ENCODE measurements at regions not wholly inside any gene's neighbourhood (a gene's known extent, or its start where the extent isn't known, plus 50 kb on each side); places are given as distances from the start of the nearest gene placed in this dataset.

DNA sequence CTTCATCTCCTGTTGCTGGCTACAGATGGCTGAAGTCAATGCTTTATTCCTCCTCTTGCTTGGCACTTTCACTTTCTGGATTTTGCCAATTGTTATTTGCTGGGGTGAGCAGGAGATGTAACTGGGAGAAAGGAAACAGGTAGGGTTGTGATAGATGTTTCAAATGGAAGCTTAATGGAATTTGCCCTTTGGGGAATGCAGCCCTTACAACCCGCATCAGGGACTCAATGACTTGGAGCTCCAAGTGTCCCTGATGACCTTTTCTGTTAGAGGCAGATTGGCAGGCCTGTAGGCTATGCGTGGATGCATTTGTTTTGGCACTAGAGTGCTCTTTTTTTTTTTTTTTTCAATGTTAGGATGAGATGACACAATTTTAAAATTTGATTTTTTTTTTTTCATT, 219.9 kb upstream of the GLRA1 start:
- H3K4me3 ChIP-seq (ENCODE audit: low read depth, low read length) = no peak overlapping the region
- TF ChIP-seq, protein P1, sequence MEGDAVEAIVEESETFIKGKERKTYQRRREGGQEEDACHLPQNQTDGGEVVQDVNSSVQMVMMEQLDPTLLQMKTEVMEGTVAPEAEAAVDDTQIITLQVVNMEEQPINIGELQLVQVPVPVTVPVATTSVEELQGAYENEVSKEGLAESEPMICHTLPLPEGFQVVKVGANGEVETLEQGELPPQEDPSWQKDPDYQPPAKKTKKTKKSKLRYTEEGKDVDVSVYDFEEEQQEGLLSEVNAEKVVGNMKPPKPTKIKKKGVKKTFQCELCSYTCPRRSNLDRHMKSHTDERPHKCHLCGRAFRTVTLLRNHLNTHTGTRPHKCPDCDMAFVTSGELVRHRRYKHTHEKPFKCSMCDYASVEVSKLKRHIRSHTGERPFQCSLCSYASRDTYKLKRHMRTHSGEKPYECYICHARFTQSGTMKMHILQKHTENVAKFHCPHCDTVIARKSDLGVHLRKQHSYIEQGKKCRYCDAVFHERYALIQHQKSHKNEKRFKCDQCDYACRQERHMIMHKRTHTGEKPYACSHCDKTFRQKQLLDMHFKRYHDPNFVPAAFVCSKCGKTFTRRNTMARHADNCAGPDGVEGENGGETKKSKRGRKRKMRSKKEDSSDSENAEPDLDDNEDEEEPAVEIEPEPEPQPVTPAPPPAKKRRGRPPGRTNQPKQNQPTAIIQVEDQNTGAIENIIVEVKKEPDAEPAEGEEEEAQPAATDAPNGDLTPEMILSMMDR (conservative IDR thresholded peaks at IDR 0.05; ENCODE audit: low read depth, low read length) = no peak
- DNase-seq (ENCODE audit: low read depth) = no peak

DNA sequence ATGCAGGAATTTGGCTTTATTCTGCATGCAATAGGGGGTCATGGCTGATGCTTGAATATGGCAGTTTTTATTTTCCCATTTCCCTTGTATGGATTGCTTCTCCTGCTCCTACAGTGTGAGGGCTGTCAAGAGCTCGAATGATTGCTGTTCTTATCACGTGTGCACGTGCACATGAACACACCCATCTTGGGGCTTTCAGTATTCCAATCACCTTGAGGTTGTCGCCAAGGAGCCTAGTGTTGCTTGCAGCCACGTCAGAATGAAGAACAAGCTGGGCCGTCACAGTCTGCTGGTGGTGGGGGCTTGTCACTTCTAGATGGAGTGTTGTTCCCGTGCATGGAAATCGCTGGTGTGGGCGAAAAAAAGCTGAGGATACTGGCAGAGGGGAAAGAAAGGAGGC, 219.4 kb upstream of the GLRA1 start:
- H3K4me3 ChIP-seq (ENCODE audit: low read depth, low read length) = no peak overlapping the region
- DNase-seq (ENCODE audit: low read depth) = no peak
- TF ChIP-seq, protein P1 (conservative IDR thresholded peaks at IDR 0.05; ENCODE audit: low read depth, low read length) = no peak

DNA sequence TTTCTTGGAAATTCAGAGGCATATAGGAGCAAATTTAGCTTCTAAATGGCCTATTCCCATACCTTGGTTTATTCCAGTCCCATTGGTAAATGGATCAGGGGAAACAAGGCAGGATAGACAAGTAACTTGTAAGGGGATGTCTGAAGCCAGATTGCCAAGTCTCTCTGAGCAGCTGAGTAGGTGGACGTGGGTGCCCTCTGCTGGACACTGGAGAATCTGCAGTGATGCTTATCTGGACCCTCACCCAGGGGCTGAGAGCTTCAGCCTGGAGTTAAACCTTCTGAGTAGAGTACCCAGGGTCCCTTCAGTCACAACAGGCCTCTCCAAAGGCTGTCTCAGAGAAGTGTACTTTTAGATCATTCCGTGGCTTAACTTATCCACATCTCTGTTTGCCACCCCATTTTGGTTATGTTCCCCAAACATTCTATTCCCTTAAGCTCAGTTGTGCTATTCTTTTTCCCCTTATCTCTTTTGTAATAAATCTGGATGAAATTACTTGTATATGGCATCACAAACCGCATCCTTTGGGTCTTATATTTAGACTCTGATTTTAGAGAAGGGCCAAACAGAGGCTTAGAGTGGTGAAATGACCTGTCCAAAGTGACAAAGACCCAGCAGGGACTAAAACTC, 218.3 kb upstream of the GLRA1 start:
- DNase-seq (ENCODE audit: low read depth) = peak; percentile 81
- H3K4me3 ChIP-seq (ENCODE audit: low read depth, low read length) = no peak overlapping the region
- TF ChIP-seq, protein P1 (conservative IDR thresholded peaks at IDR 0.05; ENCODE audit: low read depth, low read length) = peak; percentile 96

DNA sequence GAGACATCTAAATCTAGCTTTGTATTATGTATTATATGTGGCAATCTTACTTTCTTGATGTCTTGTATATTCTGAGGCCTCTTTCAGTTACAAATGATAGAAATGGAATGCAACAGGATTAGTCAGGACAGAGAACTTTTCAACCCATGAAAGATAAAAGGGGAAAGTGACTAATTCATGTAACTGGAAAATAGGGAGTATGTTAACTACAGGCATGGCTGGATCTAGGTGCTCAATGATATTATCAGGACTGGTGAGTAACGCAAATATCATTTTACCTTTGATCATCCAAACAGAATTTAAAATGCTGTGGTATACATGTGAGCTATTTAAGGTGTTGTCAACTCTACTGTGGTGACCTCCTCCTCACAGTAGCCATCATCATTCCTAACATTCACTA, 215.7 kb upstream of the GLRA1 start:
- H3K4me3 ChIP-seq (ENCODE audit: low read depth, low read length) = no peak overlapping the region
- no peak for DNase-seq (ENCODE audit: low read depth)
- TF ChIP-seq, protein P1 (conservative IDR thresholded peaks at IDR 0.05; ENCODE audit: low read depth, low read length) = no peak

DNA sequence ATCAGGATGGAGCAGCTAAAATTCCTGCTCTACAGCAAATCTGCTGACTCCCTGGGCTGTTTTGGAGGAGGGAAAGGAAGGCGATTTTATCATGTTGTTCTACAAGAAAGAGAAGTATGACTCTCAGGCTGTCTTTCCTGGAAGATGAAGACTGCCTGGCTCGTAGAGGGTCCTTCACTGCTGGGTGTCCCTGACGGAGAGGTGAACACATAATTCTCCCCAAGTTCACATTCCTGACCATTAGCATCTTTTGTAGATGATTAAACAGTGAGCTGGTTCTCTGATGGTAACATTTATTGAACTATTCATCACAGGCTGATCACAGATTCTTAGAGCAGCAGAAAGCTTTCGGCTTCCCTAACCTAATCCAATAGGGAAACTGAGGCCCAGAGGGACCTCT, 212.4 kb upstream of the GLRA1 start:
- TF ChIP-seq, protein P1 (conservative IDR thresholded peaks at IDR 0.05; ENCODE audit: low read depth, low read length) = no peak
- no peak overlapping the region for H3K4me3 ChIP-seq (ENCODE audit: low read depth, low read length)
- no peak for DNase-seq (ENCODE audit: low read depth)

DNA sequence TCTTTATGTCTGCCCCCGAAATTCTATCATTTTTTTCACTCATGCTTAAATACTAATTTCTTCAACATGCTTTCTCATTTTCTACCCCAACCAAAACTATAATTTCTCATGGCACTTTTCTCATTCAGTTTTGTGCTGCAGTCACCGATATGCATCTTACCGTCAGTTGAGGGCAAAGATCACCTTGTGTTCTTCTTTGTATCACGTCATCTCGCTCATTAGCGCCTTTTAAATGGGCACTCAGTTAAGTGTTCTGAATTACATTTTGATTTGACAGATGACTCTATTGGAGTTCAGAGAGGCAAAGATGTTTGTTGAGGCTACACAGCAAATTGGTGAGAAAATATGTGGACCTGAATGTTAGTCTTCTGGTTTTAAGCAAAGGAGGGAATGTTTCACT, 211.7 kb upstream of the GLRA1 start:
- DNase-seq (ENCODE audit: low read depth) = no peak

DNA sequence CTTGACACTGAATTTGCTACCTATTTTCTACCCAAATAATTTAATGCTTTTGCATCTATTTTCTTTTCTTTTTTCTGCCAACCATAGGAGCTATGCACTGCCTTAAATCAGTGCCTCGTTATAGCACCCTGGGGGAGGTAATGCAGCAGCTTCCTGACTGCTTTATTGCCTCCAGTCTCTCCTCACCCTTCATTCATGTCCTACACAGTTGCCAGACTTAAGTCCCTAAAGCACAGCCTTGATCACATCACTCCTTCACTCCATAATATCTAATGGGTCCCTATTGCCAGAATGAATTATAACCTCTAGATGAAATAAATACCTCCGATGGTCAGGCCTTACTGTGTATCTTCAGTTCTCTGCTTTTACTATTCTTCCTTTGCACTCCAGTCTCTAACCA, 211.2 kb upstream of the GLRA1 start:
- TF ChIP-seq, protein P1 (conservative IDR thresholded peaks at IDR 0.05; ENCODE audit: low read depth, low read length) = no peak
- no peak overlapping the region for H3K4me3 ChIP-seq (ENCODE audit: low read depth, low read length)
- DNase-seq (ENCODE audit: low read depth) = no peak

More for the DNA sequence above, 211.7 kb upstream of the GLRA1 start:
- H3K4me3 ChIP-seq (ENCODE audit: low read depth, low read length) = no peak overlapping the region
- TF ChIP-seq, protein P1 (conservative IDR thresholded peaks at IDR 0.05; ENCODE audit: low read depth, low read length) = no peak

Data from choroid plexus epithelial cell (primary cell).